ENCODE measurements at regions not wholly inside any gene's neighbourhood (a gene's known extent, or its start where the extent isn't known, plus 50 kb on each side); places are given as distances from the start of the nearest gene placed in this dataset.

DNA sequence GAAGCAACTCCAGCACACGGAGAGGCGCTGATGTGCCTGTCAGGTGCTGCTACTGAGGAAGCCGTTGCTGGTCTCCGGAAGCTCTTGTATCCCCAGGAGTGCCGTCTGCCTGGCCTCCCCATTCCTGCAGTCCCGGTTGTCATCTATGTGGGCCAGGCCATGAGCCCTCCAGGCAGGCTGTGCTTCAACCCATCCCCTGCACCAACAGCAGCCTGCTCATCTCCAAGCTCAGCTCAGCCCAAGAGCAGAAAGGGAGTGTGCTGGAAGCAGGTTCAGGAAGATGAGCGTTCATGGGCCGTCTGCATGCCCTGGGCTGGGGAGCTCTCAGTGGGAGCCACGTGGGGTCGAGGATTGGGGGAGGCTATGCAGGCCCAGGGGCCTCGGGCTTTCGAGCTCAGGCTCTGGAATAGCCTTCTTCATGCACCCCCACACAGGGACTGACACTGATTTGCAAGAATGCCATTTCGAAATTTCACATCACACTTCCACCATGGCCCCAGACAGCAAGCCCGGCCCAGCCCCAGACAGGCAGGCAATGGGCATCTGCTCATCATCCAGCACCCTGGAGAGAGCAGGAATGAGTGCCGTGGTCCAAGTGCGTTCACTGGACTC is 164.5 kb downstream of the KIF26A start:
- H3K9me3 Mint-ChIP-seq (ENCODE audit: unreplicated experiment) = peaks cover 4% of the 10 kb centered on the region
- H3K4me1 Mint-ChIP-seq (ENCODE audit: unreplicated experiment) = no peaks in the 10 kb centered on the region
- no peak overlapping the region for H3K4me3 Mint-ChIP-seq (ENCODE audit: unreplicated experiment)
- DNase-seq (ENCODE audit: low spot score) = no peak
- peaks cover 12% of the 10 kb centered on the region for H3K27me3 Mint-ChIP-seq (ENCODE audit: unreplicated experiment)
- peaks cover 5% of the 10 kb centered on the region for H3K36me3 Mint-ChIP-seq (ENCODE audit: low read depth, unreplicated experiment)
- TF ChIP-seq, protein P1, sequence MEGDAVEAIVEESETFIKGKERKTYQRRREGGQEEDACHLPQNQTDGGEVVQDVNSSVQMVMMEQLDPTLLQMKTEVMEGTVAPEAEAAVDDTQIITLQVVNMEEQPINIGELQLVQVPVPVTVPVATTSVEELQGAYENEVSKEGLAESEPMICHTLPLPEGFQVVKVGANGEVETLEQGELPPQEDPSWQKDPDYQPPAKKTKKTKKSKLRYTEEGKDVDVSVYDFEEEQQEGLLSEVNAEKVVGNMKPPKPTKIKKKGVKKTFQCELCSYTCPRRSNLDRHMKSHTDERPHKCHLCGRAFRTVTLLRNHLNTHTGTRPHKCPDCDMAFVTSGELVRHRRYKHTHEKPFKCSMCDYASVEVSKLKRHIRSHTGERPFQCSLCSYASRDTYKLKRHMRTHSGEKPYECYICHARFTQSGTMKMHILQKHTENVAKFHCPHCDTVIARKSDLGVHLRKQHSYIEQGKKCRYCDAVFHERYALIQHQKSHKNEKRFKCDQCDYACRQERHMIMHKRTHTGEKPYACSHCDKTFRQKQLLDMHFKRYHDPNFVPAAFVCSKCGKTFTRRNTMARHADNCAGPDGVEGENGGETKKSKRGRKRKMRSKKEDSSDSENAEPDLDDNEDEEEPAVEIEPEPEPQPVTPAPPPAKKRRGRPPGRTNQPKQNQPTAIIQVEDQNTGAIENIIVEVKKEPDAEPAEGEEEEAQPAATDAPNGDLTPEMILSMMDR (IDR thresholded peaks at IDR 0.05; ENCODE audit: unreplicated experiment) = no peak
- no peak overlapping the region for H3K27ac Mint-ChIP-seq (ENCODE audit: unreplicated experiment)

DNA sequence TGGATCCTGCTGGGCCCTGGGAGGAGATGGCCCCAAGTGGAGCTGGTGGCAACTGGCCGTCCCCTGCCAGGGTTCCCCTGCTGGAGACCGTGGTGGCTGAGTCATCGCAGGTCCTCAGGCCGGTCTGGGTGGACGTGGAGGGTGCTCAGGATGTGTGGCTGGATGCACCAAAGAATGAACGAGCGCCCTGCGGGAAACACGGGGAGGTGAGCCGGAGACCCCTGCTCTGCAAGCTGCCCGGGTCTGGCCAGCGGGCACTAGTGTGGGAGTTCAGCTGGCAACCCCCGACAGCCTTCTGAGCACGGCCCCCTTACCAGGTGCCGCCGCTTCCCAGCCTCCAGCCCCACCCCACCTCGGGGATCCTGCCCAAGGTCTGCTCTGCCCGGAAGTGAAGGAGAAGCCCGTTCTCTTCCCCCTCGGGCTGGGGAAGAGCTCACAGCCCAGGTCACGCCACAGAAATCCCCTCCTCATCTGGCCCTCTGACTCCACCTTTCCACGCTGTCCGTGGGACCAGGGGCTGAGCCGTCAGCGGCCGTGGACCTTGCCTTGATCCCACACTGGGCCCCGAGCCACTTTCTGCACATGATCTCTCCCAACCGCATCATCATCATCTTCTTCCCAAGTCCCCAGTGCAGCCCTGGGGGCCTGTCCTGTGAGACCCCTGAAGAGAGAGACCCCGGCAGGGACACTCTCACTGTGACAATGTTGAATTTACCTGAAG is 165.5 kb downstream of the KIF26A start:
- H3K27me3 Mint-ChIP-seq (ENCODE audit: unreplicated experiment) = peaks cover 12% of the 10 kb centered on the region

DNA sequence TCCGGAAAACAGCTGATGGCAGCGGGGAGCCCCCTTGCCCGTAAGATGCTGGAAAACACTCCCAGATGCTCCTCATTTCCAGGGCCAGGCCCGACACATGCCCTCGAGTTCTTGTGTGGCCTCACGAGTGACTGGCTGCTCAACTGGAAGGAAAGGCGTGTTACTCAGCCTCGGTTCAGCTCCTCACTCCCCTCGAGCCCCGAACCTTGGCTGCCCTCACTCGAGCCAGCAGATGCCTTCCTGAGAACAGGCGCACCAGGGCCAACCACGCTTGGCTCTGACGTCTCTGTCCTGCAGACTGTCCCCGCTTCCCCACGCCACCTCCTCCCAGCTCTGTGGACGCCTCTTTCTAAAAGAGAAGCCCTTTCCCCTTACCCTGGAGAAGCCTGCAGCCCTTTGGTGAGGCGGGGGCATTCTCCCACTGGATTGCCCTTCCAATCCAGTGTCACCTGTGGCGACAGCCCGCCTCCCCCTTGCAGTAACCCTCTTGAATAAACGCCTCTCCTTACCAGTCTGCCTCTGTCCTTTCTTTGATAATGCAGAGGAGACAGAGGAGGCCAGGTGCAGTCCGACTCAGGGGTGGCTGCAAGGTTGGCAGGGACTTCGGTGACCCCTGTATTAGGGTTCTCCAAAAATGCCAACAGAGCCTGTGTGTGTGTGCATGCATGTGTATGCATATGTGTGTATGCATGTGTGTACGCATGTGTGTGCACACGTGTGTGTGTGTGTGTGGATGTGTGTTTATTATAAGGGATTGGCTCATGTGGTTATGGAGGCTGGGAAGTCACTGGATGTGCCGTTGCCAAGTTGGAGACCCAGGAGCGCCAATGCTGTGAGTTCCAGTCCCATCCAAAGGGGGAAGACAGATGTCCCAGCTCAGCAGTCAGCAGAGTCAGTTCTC is 166.3 kb downstream of the KIF26A start:
- Mint-ChIP-seq H3K36me3 (ENCODE audit: low read depth, unreplicated experiment) (peaks cover 5% of the 10 kb centered on the region), H3K9me3 (ENCODE audit: unreplicated experiment) (peaks cover 4% of the 10 kb centered on the region), H3K27ac (ENCODE audit: unreplicated experiment) (no peak overlapping the region), H3K4me3 (ENCODE audit: unreplicated experiment) (no peak overlapping the region), H3K27me3 (ENCODE audit: unreplicated experiment) (peaks cover 10% of the 10 kb centered on the region), H3K4me1 (ENCODE audit: unreplicated experiment) (no peaks in the 10 kb centered on the region)
- TF ChIP-seq, protein P1 (IDR thresholded peaks at IDR 0.05; ENCODE audit: unreplicated experiment) = no peak
- DNase-seq (ENCODE audit: low spot score) = no peak

More for the DNA sequence above, 165.5 kb downstream of the KIF26A start:
- TF ChIP-seq, protein P1 (IDR thresholded peaks at IDR 0.05; ENCODE audit: unreplicated experiment) = no peak
- no peak for DNase-seq (ENCODE audit: low spot score)
- peaks cover 5% of the 10 kb centered on the region for H3K36me3 Mint-ChIP-seq (ENCODE audit: low read depth, unreplicated experiment)
- no peaks in the 10 kb centered on the region for H3K4me1 Mint-ChIP-seq (ENCODE audit: unreplicated experiment)
- H3K9me3 Mint-ChIP-seq (ENCODE audit: unreplicated experiment) = peaks cover 4% of the 10 kb centered on the region
- no peak overlapping the region for H3K4me3 Mint-ChIP-seq (ENCODE audit: unreplicated experiment)
- no peak overlapping the region for H3K27ac Mint-ChIP-seq (ENCODE audit: unreplicated experiment)

DNA sequence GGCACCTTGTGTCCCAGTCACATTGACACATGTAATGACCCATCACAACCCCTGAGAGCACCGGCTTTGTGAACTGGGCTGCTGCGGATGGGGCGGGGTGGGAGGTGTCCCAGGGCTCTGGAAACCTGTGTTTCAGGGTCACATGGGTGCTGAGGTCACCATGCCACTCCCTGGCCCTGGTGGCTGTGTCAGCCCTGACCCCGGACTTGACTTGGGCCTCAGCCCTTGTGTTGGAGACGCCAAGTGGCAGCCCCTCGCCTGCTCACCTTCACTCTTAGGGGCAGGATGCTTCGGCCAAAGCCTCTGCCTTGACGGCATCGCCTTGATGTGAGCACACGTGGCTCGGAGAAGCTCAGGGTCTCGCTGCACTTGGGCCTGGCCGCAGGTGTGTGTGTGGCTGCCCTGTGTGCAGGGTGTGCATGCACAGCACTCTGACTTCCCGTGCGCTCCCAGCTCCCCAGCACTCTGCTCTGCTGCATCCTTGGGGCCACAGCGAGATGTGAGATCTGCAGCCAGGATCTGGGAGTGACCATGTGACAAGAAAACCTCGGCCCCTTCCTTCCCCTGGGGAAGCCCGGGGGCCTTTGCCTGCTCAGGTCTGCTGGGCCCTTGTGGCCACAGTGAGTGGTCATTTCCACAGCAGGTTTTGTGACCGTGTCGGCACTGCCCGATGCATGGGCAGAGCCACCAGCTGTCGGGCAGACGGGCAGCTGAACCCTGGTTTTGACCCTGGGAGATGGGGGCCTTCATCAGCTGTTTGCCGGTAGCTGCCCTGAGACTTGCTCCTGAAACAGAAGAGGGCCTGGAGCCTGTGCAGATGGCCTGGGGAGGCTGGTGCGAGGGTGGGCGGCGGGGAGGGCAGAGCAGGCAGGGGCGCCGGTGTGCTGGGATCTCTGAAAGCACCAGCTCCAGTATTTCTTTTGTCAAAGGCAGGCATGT is 167.4 kb downstream of the KIF26A start:
- H3K36me3 Mint-ChIP-seq (ENCODE audit: low read depth, unreplicated experiment) = peaks cover 5% of the 10 kb centered on the region
- no peaks in the 10 kb centered on the region for H3K4me1 Mint-ChIP-seq (ENCODE audit: unreplicated experiment)
- no peak for DNase-seq (ENCODE audit: low spot score)
- peaks cover 7% of the 10 kb centered on the region for H3K27me3 Mint-ChIP-seq (ENCODE audit: unreplicated experiment)
- H3K4me3 Mint-ChIP-seq (ENCODE audit: unreplicated experiment) = no peak overlapping the region
- TF ChIP-seq, protein P1 (IDR thresholded peaks at IDR 0.05; ENCODE audit: unreplicated experiment) = no peak
- no peak overlapping the region for H3K27ac Mint-ChIP-seq (ENCODE audit: unreplicated experiment)
- H3K9me3 Mint-ChIP-seq (ENCODE audit: unreplicated experiment) = peaks cover 4% of the 10 kb centered on the region

Measured in endothelial cell (in vitro differentiated cells).